ENCODE measurements at regions not wholly inside any gene's neighbourhood (a gene's known extent, or its start where the extent isn't known, plus 50 kb on each side); places are given as distances from the start of the nearest gene placed in this dataset.
A peak's percentile ranks its signal among the peaks of the same experiment; 100 is the strongest.
"Not testable (repeated sequence)": the region's sequence is repeated elsewhere in the genome, so short reads cannot be mapped to it uniquely, and the experiment has no call there.

GRCh38 chr13:44137466-44137865 lies 236.2 kb upstream of the SERP2 start:
- DNase-seq: no peak
- CTCF ChIA-PET: interaction anchor here (0.6 kb wide), 1 partner anchor 613 kb away, joined by 3 read pairs; no protein-coding TSS in a partner anchor
- H3K4me1 Mint-ChIP-seq: peaks cover 12% of the 10 kb centered on the region
- no peak overlapping the region for H3K27ac Mint-ChIP-seq
- H3K9me3 Mint-ChIP-seq: no peaks in the 10 kb centered on the region
- no peak overlapping the region for H3K4me3 Mint-ChIP-seq
- peaks cover 30% of the 10 kb centered on the region for H3K27me3 Mint-ChIP-seq
- H3K36me3 Mint-ChIP-seq: no peaks in the 10 kb centered on the region

GRCh38 chr13:44140146-44140545 lies 233.5 kb upstream of the SERP2 start:
- Mint-ChIP-seq H3K27me3 (peaks cover 50% of the 10 kb centered on the region), H3K36me3 (no peaks in the 10 kb centered on the region), H3K4me1 (peaks cover 17% of the 10 kb centered on the region), H3K9me3 (no peaks in the 10 kb centered on the region), H3K4me3 (no peak overlapping the region), H3K27ac (no peak overlapping the region)
- DNase-seq: no peak
- CTCF ChIA-PET: interaction anchor here (1.6 kb wide), 1 partner anchor 22 kb away, joined by 4 read pairs; no protein-coding TSS in a partner anchor

- no peak for DNase-seq
- CTCF ChIA-PET: interaction anchor here (1.6 kb wide), 1 partner anchor 23 kb away, joined by 4 read pairs; no protein-coding TSS in a partner anchor
Measured at GRCh38 chr13:44140888-44141724, 232.5 kb upstream of the SERP2 start.

GRCh38 chr13:44141725-44142539 lies 231.7 kb upstream of the SERP2 start:
- Mint-ChIP-seq H3K36me3 (no peaks in the 10 kb centered on the region), H3K27ac (peak overlapping the region; percentile 81), H3K4me1 (peaks cover 17% of the 10 kb centered on the region), H3K27me3 (peaks cover 56% of the 10 kb centered on the region), H3K4me3 (peak overlapping the region; percentile 80), H3K9me3 (no peaks in the 10 kb centered on the region)
- CTCF ChIA-PET: no interaction called here
- DNase-seq: peak; percentile 94

More at GRCh38 chr13:44140888-44141724, 232.5 kb upstream of the SERP2 start:
- no peaks in the 10 kb centered on the region for H3K9me3 Mint-ChIP-seq
- no peaks in the 10 kb centered on the region for H3K36me3 Mint-ChIP-seq
- H3K4me3 Mint-ChIP-seq: peak overlapping the region; percentile 79
- peaks cover 52% of the 10 kb centered on the region for H3K27me3 Mint-ChIP-seq
- peaks cover 17% of the 10 kb centered on the region for H3K4me1 Mint-ChIP-seq
- peak overlapping the region; percentile 81 for H3K27ac Mint-ChIP-seq

GRCh38 chr13:44142540-44142867 lies 231.1 kb upstream of the SERP2 start:
- Mint-ChIP-seq H3K4me3 (peak overlapping the region; percentile 80), H3K27ac (peak overlapping the region; percentile 39), H3K36me3 (no peaks in the 10 kb centered on the region), H3K9me3 (no peaks in the 10 kb centered on the region), H3K4me1 (peaks cover 17% of the 10 kb centered on the region), H3K27me3 (peaks cover 56% of the 10 kb centered on the region)
- DNase-seq: no peak
- CTCF ChIA-PET: no interaction called here

GRCh38 chr13:44142941-44143665 lies 230.5 kb upstream of the SERP2 start:
- H3K27ac Mint-ChIP-seq: no peak overlapping the region
- CTCF ChIA-PET: no interaction called here

GRCh38 chr13:44146138-44146537 lies 227.5 kb upstream of the SERP2 start:
- H3K4me3 Mint-ChIP-seq: no peak overlapping the region

More at GRCh38 chr13:44142941-44143665, 230.5 kb upstream of the SERP2 start:
- no peak for DNase-seq
- H3K36me3 Mint-ChIP-seq: no peaks in the 10 kb centered on the region
- peaks cover 52% of the 10 kb centered on the region for H3K27me3 Mint-ChIP-seq
- peaks cover 17% of the 10 kb centered on the region for H3K4me1 Mint-ChIP-seq
- H3K4me3 Mint-ChIP-seq: peak overlapping the region; percentile 80
- no peaks in the 10 kb centered on the region for H3K9me3 Mint-ChIP-seq

GRCh38 chr13:44147233-44147632 lies 226.4 kb upstream of the SERP2 start:
- peaks cover 30% of the 10 kb centered on the region for H3K27me3 Mint-ChIP-seq
- CTCF ChIA-PET: no interaction called here
- no peak for DNase-seq
- H3K4me3 Mint-ChIP-seq: no peak overlapping the region
- no peak overlapping the region for H3K27ac Mint-ChIP-seq
- no peaks in the 10 kb centered on the region for H3K36me3 Mint-ChIP-seq
- peaks cover 8% of the 10 kb centered on the region for H3K4me1 Mint-ChIP-seq
- H3K9me3 Mint-ChIP-seq: no peaks in the 10 kb centered on the region

More at GRCh38 chr13:44146138-44146537, 227.5 kb upstream of the SERP2 start:
- Mint-ChIP-seq H3K4me1 (peaks cover 13% of the 10 kb centered on the region), H3K9me3 (no peaks in the 10 kb centered on the region), H3K27me3 (peaks cover 32% of the 10 kb centered on the region), H3K27ac (no peak overlapping the region), H3K36me3 (no peaks in the 10 kb centered on the region)
- CTCF ChIA-PET: no interaction called here
- no peak for DNase-seq

- Mint-ChIP-seq H3K27me3 (peaks cover 29% of the 10 kb centered on the region), H3K27ac (no peak overlapping the region), H3K4me3 (no peak overlapping the region), H3K9me3 (no peaks in the 10 kb centered on the region), H3K36me3 (no peaks in the 10 kb centered on the region), H3K4me1 (peaks cover 4% of the 10 kb centered on the region)
- DNase-seq: no peak
- CTCF ChIA-PET: no interaction called here
Measured at GRCh38 chr13:44147648-44148047, 226.0 kb upstream of the SERP2 start.

- no peaks in the 10 kb centered on the region for H3K36me3 Mint-ChIP-seq
- CTCF ChIA-PET: no interaction called here
- DNase-seq: no peak
- H3K4me1 Mint-ChIP-seq: peaks cover under 1% of the 10 kb centered on the region
- H3K4me3 Mint-ChIP-seq: no peak overlapping the region
- peaks cover 23% of the 10 kb centered on the region for H3K27me3 Mint-ChIP-seq
- no peak overlapping the region for H3K27ac Mint-ChIP-seq
- H3K9me3 Mint-ChIP-seq: no peaks in the 10 kb centered on the region
Measured at GRCh38 chr13:44148159-44148914, 225.3 kb upstream of the SERP2 start.

GRCh38 chr13:44149231-44149630 lies 224.4 kb upstream of the SERP2 start:
- H3K9me3 Mint-ChIP-seq, H3K36me3 Mint-ChIP-seq, CTCF ChIA-PET, DNase-seq, H3K4me1 Mint-ChIP-seq, H3K4me3 Mint-ChIP-seq, H3K27ac Mint-ChIP-seq: not testable (repeated sequence)
- H3K27me3 Mint-ChIP-seq: peaks cover 14% of the 10 kb centered on the region

GRCh38 chr13:44149821-44150220 lies 223.8 kb upstream of the SERP2 start:
- H3K4me1 Mint-ChIP-seq: no peaks in the 10 kb centered on the region
- H3K9me3 Mint-ChIP-seq: no peaks in the 10 kb centered on the region
- H3K27me3 Mint-ChIP-seq: peaks cover 13% of the 10 kb centered on the region
- H3K36me3 Mint-ChIP-seq: no peaks in the 10 kb centered on the region
- DNase-seq: no peak
- CTCF ChIA-PET: no interaction called here
- H3K4me3 Mint-ChIP-seq: no peak overlapping the region
- no peak overlapping the region for H3K27ac Mint-ChIP-seq

- CTCF ChIA-PET: no interaction called here
- H3K9me3 Mint-ChIP-seq: no peaks in the 10 kb centered on the region
Measured at GRCh38 chr13:44151474-44151873, 222.2 kb upstream of the SERP2 start.

GRCh38 chr13:44153496-44153895 lies 220.1 kb upstream of the SERP2 start:
- H3K9me3 Mint-ChIP-seq: no peaks in the 10 kb centered on the region
- H3K27ac Mint-ChIP-seq: no peak overlapping the region
- no peaks in the 10 kb centered on the region for H3K36me3 Mint-ChIP-seq
- no peak for DNase-seq
- CTCF ChIA-PET: no interaction called here
- H3K4me3 Mint-ChIP-seq: no peak overlapping the region
- H3K27me3 Mint-ChIP-seq: peaks cover 10% of the 10 kb centered on the region
- H3K4me1 Mint-ChIP-seq: no peaks in the 10 kb centered on the region

More at GRCh38 chr13:44151474-44151873, 222.2 kb upstream of the SERP2 start:
- no peaks in the 10 kb centered on the region for H3K4me1 Mint-ChIP-seq
- no peak for DNase-seq
- H3K27ac Mint-ChIP-seq: no peak overlapping the region
- H3K27me3 Mint-ChIP-seq: peaks cover 12% of the 10 kb centered on the region
- H3K36me3 Mint-ChIP-seq: no peaks in the 10 kb centered on the region
- no peak overlapping the region for H3K4me3 Mint-ChIP-seq

Data from activated naive CD4-positive, alpha-beta T cell treated with anti-CD3 and anti-CD28 coated beads, Interleukin-2, amount 10 ng/mL, durations not matched to agents 7 days and 5 days (primary cell).